HepG2 (cell line): ENCODE measurements at regions not wholly inside any gene's neighbourhood (a gene's known extent, or its start where the extent isn't known, plus 50 kb on each side); places are given as distances from the start of the nearest gene placed in this dataset.
A peak's percentile ranks its signal among the peaks of the same experiment; 100 is the strongest.

Experiments used
- ATAC-seq: fragments of 200-7000 bp; cut with Tn5 transposase; 3 replicates; pipeline ENCODE4 v1.9.1; 2020; ENCODE audit warnings: mild to moderate bottlenecking, moderate library complexity
- BruUV-seq: library from RNA; stranded (reverse); fragments of 400-500 nt; replicated peaks from 2 replicates; lab custom pipeline; 2021; lab: Mats Ljungman, UMichigan
- CTCF ChIA-PET: fragments of 300-600 bp; formaldehyde crosslinking; extraction: SDS; loops from one replicate; lab custom pipeline; 2021; ENCODE audit warnings: low total read pairs, inconsistent platforms, low intra/inter-chr PET ratio; lab: Yijun Ruan, JAX
- POLR2A ChIA-PET: fragments of 350-600 bp; sonication (Branson Sonifier 250); formaldehyde crosslinking; loops from one replicate; lab custom pipeline; 2020; ENCODE audit warnings: antibody characterized with exemption, inconsistent platforms; lab: Yijun Ruan, JAX
- DNase-seq: peaks from one replicate; pipeline ENCODE4 v3.0.0-alpha.2; 2015; ENCODE audit warnings: low spot score
- FAIRE-seq: peaks from 3 replicates; lab custom pipeline; 2011; peaks lifted over from hg19 to GRCh38; lab: Jason Lieb, UNC
- H2AFZ ChIP-seq: one replicate; pipeline ENCODE4 v1.6.1; 2011; ENCODE audit warnings: low read length, inconsistent platforms
- H3K27ac ChIP-seq: fragments of 300-600 bp; 3 replicates; pipeline ENCODE4 v1.8.0; 2011; ENCODE audit warnings: mixed run types, mild to moderate bottlenecking, mixed read lengths, low read length, inconsistent platforms; ENCODE audit not compliant: insufficient read depth; ENCODE audit errors: extremely low read length
- H3K27me3 ChIP-seq, 2 experiments: fragments of 200-600 bp in 1 of 2; 2 replicates in 1 of 2; 3 replicates in 1 of 2; pipeline versions ENCODE4 v1.6.0 to v1.8.0; 2011; ENCODE audit warnings: low read length in 2 of 2, mild to moderate bottlenecking in 2 of 2, moderate library complexity in 2 of 2, inconsistent platforms in 1 of 2; ENCODE audit not compliant: insufficient read depth in 2 of 2, control insufficient read depth in 1 of 2
- H3K36me3 ChIP-seq, 2 experiments: fragments of 200-600 bp in 1 of 2; replicated peaks in 1 of 2; 2 replicates in 1 of 2; 3 replicates in 1 of 2; pipeline versions ENCODE4 v1.5.1 to v1.8.0; 2011; ENCODE audit warnings: low read length in 2 of 2, inconsistent platforms in 1 of 2; ENCODE audit not compliant: insufficient read depth in 2 of 2, control insufficient read depth in 1 of 2
- H3K4me1 ChIP-seq: 2 replicates; pipeline ENCODE4 v1.5.1; 2012; ENCODE audit warnings: low read length, inconsistent platforms; ENCODE audit not compliant: insufficient read depth
- H3K4me2 ChIP-seq: 2 replicates; pipeline ENCODE4 v1.6.0; 2011; ENCODE audit warnings: low read depth, low read length, inconsistent platforms
- H3K4me3 ChIP-seq, 3 experiments: fragments of 200-600 bp in 1 of 3; sonication (generic), shearing (Covaris generic) in 1 of 3; replicated peaks in 1 of 3; 2 replicates each; pipeline ENCODE4 v1.5.1; 2011 to 2016; ENCODE audit warnings: low read length in 3 of 3, inconsistent platforms in 2 of 3, low read depth in 2 of 3, mild to moderate bottlenecking in 2 of 3, control low read depth in 1 of 3, mixed read lengths in 1 of 3; ENCODE audit not compliant: insufficient read depth in 1 of 3
- H3K79me2 ChIP-seq: one replicate; pipeline ENCODE4 v1.6.1; 2011; ENCODE audit warnings: low read length, inconsistent platforms; ENCODE audit not compliant: insufficient read depth
- H3K9ac ChIP-seq: 2 replicates; pipeline ENCODE4 v1.6.0; 2011; ENCODE audit warnings: mild to moderate bottlenecking, low read depth, low read length, inconsistent platforms; ENCODE audit not compliant: insufficient read depth
- H3K9me3 ChIP-seq: 2 replicates; pipeline ENCODE4 v1.5.1; 2012; ENCODE audit warnings: mild to moderate bottlenecking, low read length
- H4K20me1 ChIP-seq: 2 replicates; pipeline ENCODE4 v1.6.0; 2011; ENCODE audit warnings: inconsistent platforms, mild to moderate bottlenecking, low read length, moderate library complexity; ENCODE audit not compliant: insufficient read depth
- CTCF ChIP-seq: sonication (generic); formaldehyde crosslinking; IDR thresholded peaks from 2 replicates; pipeline ENCODE4 v1.5.0; 2020; ENCODE audit warnings: mild to moderate bottlenecking, missing genetic modification reagents, moderate library complexity
- DMTF1 ChIP-seq: sonication (generic); formaldehyde crosslinking; IDR thresholded peaks from 2 replicates; pipeline ENCODE4 v1.4.0; 2020; ENCODE audit warnings: mild to moderate bottlenecking, missing genetic modification reagents
- MAFF ChIP-seq: IDR thresholded peaks from 2 replicates; pipeline ENCODE4 v1.6.1; 2011; ENCODE audit warnings: low read depth, low read length, improper control_type of control experiment
- MAFK ChIP-seq, 2 experiments: IDR thresholded peaks in 1 of 2; conservative IDR thresholded peaks in 1 of 2; 2 replicates each; pipeline ENCODE4 v1.6.1; 2011; ENCODE audit warnings: improper control_type of control experiment in 2 of 2, low read length in 2 of 2
- NR2F2 ChIP-seq: IDR thresholded peaks from 2 replicates; pipeline ENCODE4 v1.6.1; 2012; ENCODE audit warnings: low read depth, inconsistent platforms, borderline replicate concordance
- NR3C1 ChIP-seq: sonication (generic); formaldehyde crosslinking; IDR thresholded peaks from 2 replicates; pipeline ENCODE4 v1.4.0; 2020; ENCODE audit warnings: missing genetic modification reagents
- STAG1 ChIP-seq: sonication (generic); formaldehyde crosslinking; IDR thresholded peaks from 2 replicates; pipeline ENCODE4 v1.4.0; 2020; ENCODE audit warnings: missing genetic modification reagents
- ZBTB20 ChIP-seq: sonication (generic); formaldehyde crosslinking; IDR thresholded peaks from 2 replicates; pipeline ENCODE4 v1.8.1; 2023; ENCODE audit warnings: missing genetic modification reagents, low read depth, mild to moderate bottlenecking, borderline replicate concordance
- ZNF512 ChIP-seq: sonication (generic); formaldehyde crosslinking; IDR thresholded peaks from 2 replicates; pipeline ENCODE4 v1.4.0; 2020; ENCODE audit warnings: mild to moderate bottlenecking, missing genetic modification reagents
- ZNF749 ChIP-seq: sonication (generic); formaldehyde crosslinking; IDR thresholded peaks from 2 replicates; pipeline ENCODE4 v1.8.0; 2022; ENCODE audit warnings: mild to moderate bottlenecking, missing genetic modification reagents, moderate library complexity, borderline replicate concordance
- ZSCAN30 ChIP-seq: sonication (generic); formaldehyde crosslinking; IDR thresholded peaks from 2 replicates; pipeline ENCODE4 v1.5.0; 2020; ENCODE audit warnings: mild to moderate bottlenecking, missing genetic modification reagents
- WGBS: methylation state at CpG from one replicate; pipeline ENCODE4 v1.1.6; 2017; ENCODE audit warnings: low lambda C conversion rate; 5-methylcytosine and 5-hydroxymethylcytosine counted together
- in situ Hi-C: cut with HindIII; loops from 2 replicates; pipeline ENCODE4 v1.10.0; 2017; ENCODE audit warnings: low pct_unique_long_range_greater_than_20kb; ENCODE audit not compliant: extremely low pct_ligation_motif_present
- intact Hi-C: fragments of 100-400 bp; cut with micrococcal nuclease; formaldehyde crosslinking; loops from one replicate; pipeline ENCODE4 v1.10.0; 2022; ENCODE audit not compliant: unreplicated experiment

- TF ChIP-seq ZBTB20 (no peak), ZSCAN30 (CRISPR knock-in tag) (no peak)
Measured at GRCh38 chr2:166725927-166726924, 162.1 kb upstream of the XIRP2 start (continued).

GRCh38 chr2:166716968-166717367 is 171.3 kb upstream of the XIRP2 start:
- CTCF ChIA-PET = no interaction called here
- in situ Hi-C loops = no loop called here

GRCh38 chr2:166700079-166700478 is 188.2 kb upstream of the XIRP2 start:
- Histone ChIP-seq H3K27me3 (no peaks in the 10 kb centered on the region), H3K4me1 (no peaks in the 10 kb centered on the region), H3K27ac (no peak overlapping the region), H3K9me3 (no peaks in the 10 kb centered on the region), H2AFZ (no peak overlapping the region), H4K20me1 (no peaks in the 10 kb centered on the region), H3K4me3 (no peak overlapping the region), H3K36me3 (no peaks in the 10 kb centered on the region), H3K79me2 (no peaks in the 10 kb centered on the region), H3K4me2 (no peak overlapping the region), H3K9ac (no peak overlapping the region)
- intact Hi-C loops (loop anchor here (5.0 kb wide), 1 partner anchor 107 kb away; no protein-coding TSS in a partner anchor), in situ Hi-C loops (no loop called here)
- 49% methylated on average over 2 of the region's 2 CpGs for WGBS
- POLR2A ChIA-PET = no interaction called here
- no peak for DNase-seq
- FAIRE-seq = no peak
- ATAC-seq = no peak
- CTCF ChIA-PET = interaction anchor here (0.9 kb wide), 1 partner anchor 512 kb away, joined by 3 read pairs; no protein-coding TSS in a partner anchor
- BruUV-seq = no TSS peak
- TF ChIP-seq ZNF512 (CRISPR knock-in tag) (no peak), STAG1 (peak; percentile 74), ZNF749 (no peak), CTCF (CRISPR knock-in tag) (peak; percentile 56), NR3C1 (CRISPR knock-in tag) (no peak), DMTF1 (no peak)

More at GRCh38 chr2:166716968-166717367, 171.3 kb upstream of the XIRP2 start:
- no peak for ATAC-seq
- DNase-seq = no peak
- no peak overlapping the region for H3K27ac ChIP-seq
- intact Hi-C loops = no loop called here
- no peak overlapping the region for H2AFZ ChIP-seq
- POLR2A ChIA-PET = no interaction called here
- BruUV-seq = no TSS peak
- H3K27me3 ChIP-seq = no peaks in the 10 kb centered on the region
- H3K4me3 ChIP-seq = no peak overlapping the region
- peaks cover 9% of the 10 kb centered on the region; the same call in 1 of the 2 replicates for H3K9me3 ChIP-seq
- H3K9ac ChIP-seq = no peak overlapping the region
- H3K36me3 ChIP-seq = no peaks in the 10 kb centered on the region
- H3K79me2 ChIP-seq = no peaks in the 10 kb centered on the region
- H3K4me1 ChIP-seq = no peaks in the 10 kb centered on the region
- no peak overlapping the region for H3K4me2 ChIP-seq
- no peaks in the 10 kb centered on the region for H4K20me1 ChIP-seq
- TF ChIP-seq MAFF (peak; percentile 77; the same call in 1 of the 2 replicates), NR2F2 (no peak), MAFK (conservative IDR thresholded peaks at IDR 0.05 in 1 of 2, IDR thresholded peaks at IDR 0.05 in 1 of 2; ENCODE audit: low read length in 2 of 2) (peak; percentile 79 to 89)
- TF ChIP-seq, all 625 proteins: peak for 2
- no peak for FAIRE-seq
